Tibial artery (tissue), 4 donors: ENCODE measurements at regions not wholly inside any gene's neighbourhood (a gene's known extent, or its start where the extent isn't known, plus 50 kb on each side); places are given as distances from the start of the nearest gene placed in this dataset.

Experiments
- DNase-seq, 2 donors: peaks; one replicate each; pipeline ENCODE4 v3.0.0-alpha.2; 2019
- H3K27ac ChIP-seq, 2 donors: fragments of 200-600 bp; sonication (generic) in 1 of 2; 1 replicate in 1 of 2; 2 replicates in 1 of 2; pipeline ENCODE4 v1.5.1; 2018 to 2019; ENCODE audit warnings: mild to moderate bottlenecking in 1 of 2
- H3K27me3 ChIP-seq, 2 donors: fragments of 200-600 bp; sonication (generic) in 1 of 2; one replicate each; pipeline versions ENCODE4 v1.5.1 to v1.6.0; 2016 to 2019
- H3K36me3 ChIP-seq, 3 donors: fragments of 200-600 bp; sonication (generic) in 2 of 3; one replicate each; pipeline ENCODE4 v1.5.1; 2016 to 2019; ENCODE audit warnings: mild to moderate bottlenecking in 2 of 3
- H3K4me1 ChIP-seq, 4 donors: fragments of 200-600 bp; sonication (generic) in 2 of 4; 1 replicate in 3 of 4; 2 replicates in 1 of 4; pipeline ENCODE4 v1.5.1; 2016 to 2019
- H3K4me3 ChIP-seq, 2 donors: fragments of 200-600 bp; sonication (generic) in 1 of 2; 1 replicate in 1 of 2; 2 replicates in 1 of 2; pipeline ENCODE4 v1.5.1; 2018 to 2019; ENCODE audit warnings: mild to moderate bottlenecking in 2 of 2
- H3K9me3 ChIP-seq, 3 donors: fragments of 200-600 bp; sonication (generic) in 1 of 3; one replicate each; pipeline ENCODE4 v1.5.1; 2016 to 2019
- intact Hi-C: fragments of 100-400 bp; cut with DNase I; formaldehyde crosslinking; loops from one replicate; pipeline ENCODE4 v1.15.0; 2023; ENCODE audit warnings: low total_unique reads
- TF ChIP-seq, protein P1 (sequence below), 2 experiments: fragments of 200-600 bp in 1 of 2; fragments of 450-650 bp in 1 of 2; IDR thresholded peaks; one replicate each; pipeline ENCODE4 v1.5.1; 2017 to 2019; ENCODE audit warnings: antibody characterized with exemption in 2 of 2, mild to moderate bottlenecking in 1 of 2, moderate library complexity in 1 of 2

DNA sequence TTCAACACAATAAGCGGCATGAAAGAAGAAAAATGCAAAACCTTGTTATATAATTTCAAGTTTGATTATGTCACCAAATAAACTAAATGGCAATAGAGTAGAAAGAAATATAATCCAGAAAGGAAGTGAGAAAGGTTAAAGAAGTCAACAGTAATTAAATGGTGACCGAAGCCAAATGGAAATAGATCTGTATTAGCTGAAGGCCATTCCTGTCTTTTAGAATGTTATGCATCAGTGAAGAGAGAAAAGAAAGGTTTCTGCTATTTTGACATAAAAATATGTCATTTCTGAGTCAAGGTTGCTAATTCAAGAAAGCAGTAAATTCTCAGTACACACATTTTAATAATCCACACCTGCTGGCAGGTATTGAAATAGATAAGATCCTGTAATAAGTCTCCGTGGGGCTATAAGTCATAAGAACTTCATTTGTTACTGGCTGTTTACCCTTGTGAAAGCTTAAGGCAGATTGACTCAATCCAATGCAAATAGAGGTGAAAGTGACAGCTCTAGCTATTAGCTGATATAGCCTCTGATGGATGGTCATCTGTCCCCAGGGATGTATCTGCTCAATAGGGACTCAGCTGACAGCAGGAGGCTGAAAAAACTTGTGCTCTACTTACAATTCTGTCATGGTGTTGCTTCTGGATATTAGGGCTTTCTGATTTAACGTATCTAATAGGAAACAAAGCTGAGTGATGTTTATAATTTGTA, 152.1 kb downstream of the FZD1 start:
- no peaks in the 10 kb centered on the region for H3K4me1 ChIP-seq
- no peaks in the 10 kb centered on the region for H3K36me3 ChIP-seq
- no peak overlapping the region for H3K4me3 ChIP-seq
- H3K9me3 ChIP-seq = no peaks in the 10 kb centered on the region
- DNase-seq = no peak
- H3K27me3 ChIP-seq = no peaks in the 10 kb centered on the region
- intact Hi-C loops = no loop called here
- TF ChIP-seq, protein P1, sequence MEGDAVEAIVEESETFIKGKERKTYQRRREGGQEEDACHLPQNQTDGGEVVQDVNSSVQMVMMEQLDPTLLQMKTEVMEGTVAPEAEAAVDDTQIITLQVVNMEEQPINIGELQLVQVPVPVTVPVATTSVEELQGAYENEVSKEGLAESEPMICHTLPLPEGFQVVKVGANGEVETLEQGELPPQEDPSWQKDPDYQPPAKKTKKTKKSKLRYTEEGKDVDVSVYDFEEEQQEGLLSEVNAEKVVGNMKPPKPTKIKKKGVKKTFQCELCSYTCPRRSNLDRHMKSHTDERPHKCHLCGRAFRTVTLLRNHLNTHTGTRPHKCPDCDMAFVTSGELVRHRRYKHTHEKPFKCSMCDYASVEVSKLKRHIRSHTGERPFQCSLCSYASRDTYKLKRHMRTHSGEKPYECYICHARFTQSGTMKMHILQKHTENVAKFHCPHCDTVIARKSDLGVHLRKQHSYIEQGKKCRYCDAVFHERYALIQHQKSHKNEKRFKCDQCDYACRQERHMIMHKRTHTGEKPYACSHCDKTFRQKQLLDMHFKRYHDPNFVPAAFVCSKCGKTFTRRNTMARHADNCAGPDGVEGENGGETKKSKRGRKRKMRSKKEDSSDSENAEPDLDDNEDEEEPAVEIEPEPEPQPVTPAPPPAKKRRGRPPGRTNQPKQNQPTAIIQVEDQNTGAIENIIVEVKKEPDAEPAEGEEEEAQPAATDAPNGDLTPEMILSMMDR (IDR thresholded peaks at IDR 0.05) = no peak
- H3K27ac ChIP-seq = no peak overlapping the region

- no peak for DNase-seq
- Histone ChIP-seq H3K9me3 (no peaks in the 10 kb centered on the region), H3K4me1 (no peaks in the 10 kb centered on the region), H3K27me3 (no peaks in the 10 kb centered on the region), H3K4me3 (no peak overlapping the region), H3K27ac (no peak overlapping the region), H3K36me3 (no peaks in the 10 kb centered on the region)
- TF ChIP-seq, protein P1 (IDR thresholded peaks at IDR 0.05) = no peak
- intact Hi-C loops = no loop called here
Observed at GRCh38 chr7:91420606-91421005, 156.4 kb downstream of the FZD1 start.

DNA sequence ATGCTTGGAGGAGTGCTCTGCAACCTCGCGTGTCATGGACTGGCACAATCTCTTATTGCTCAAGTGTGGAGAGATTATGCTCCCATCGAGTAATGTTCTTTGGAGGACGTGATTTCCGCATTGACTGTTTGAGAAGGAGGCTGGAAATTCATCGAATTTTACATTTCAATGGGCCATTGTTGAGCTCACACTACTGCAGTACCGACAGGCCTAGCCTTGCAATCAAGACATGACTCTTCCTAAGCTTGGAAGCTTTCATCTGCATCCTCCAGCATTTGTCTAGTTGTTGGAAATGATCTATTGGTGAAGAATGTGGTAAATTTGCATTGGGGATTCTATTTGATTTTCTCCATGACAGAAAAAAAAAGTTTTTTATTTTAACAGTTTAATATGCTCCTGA, 156.8 kb downstream of the FZD1 start:
- Histone ChIP-seq H3K36me3 (no peaks in the 10 kb centered on the region), H3K9me3 (no peaks in the 10 kb centered on the region), H3K4me1 (no peaks in the 10 kb centered on the region), H3K27ac (no peak overlapping the region), H3K4me3 (no peak overlapping the region), H3K27me3 (no peaks in the 10 kb centered on the region)
- TF ChIP-seq, protein P1 (IDR thresholded peaks at IDR 0.05) = no peak
- intact Hi-C loops = no loop called here
- no peak for DNase-seq

- Histone ChIP-seq H3K4me3 (no peak overlapping the region), H3K27ac (no peak overlapping the region), H3K36me3 (no peaks in the 10 kb centered on the region), H3K4me1 (no peaks in the 10 kb centered on the region), H3K9me3 (no peaks in the 10 kb centered on the region), H3K27me3 (no peaks in the 10 kb centered on the region)
- no peak for DNase-seq
- intact Hi-C loops = no loop called here
- TF ChIP-seq, protein P1 (IDR thresholded peaks at IDR 0.05) = no peak
Observed at GRCh38 chr7:91424371-91424770, 160.1 kb downstream of the FZD1 start.

GRCh38 chr7:91425149-91425548, 160.9 kb downstream of the FZD1 start:
- H3K36me3 ChIP-seq = no peaks in the 10 kb centered on the region
- H3K27ac ChIP-seq = no peak overlapping the region
- H3K4me3 ChIP-seq = no peak overlapping the region
- intact Hi-C loops = no loop called here
- no peak for DNase-seq
- H3K9me3 ChIP-seq = no peaks in the 10 kb centered on the region
- H3K27me3 ChIP-seq = no peaks in the 10 kb centered on the region
- TF ChIP-seq, protein P1 (IDR thresholded peaks at IDR 0.05) = no peak
- H3K4me1 ChIP-seq = no peaks in the 10 kb centered on the region

- Histone ChIP-seq H3K27ac (no peak overlapping the region), H3K4me1 (no peaks in the 10 kb centered on the region), H3K4me3 (no peak overlapping the region), H3K9me3 (no peaks in the 10 kb centered on the region), H3K27me3 (no peaks in the 10 kb centered on the region), H3K36me3 (no peaks in the 10 kb centered on the region)
- intact Hi-C loops = no loop called here
- TF ChIP-seq, protein P1 (IDR thresholded peaks at IDR 0.05) = no peak
- DNase-seq = no peak
Observed at GRCh38 chr7:91427051-91427450, 162.8 kb downstream of the FZD1 start.
